DND-41 (cell line): ENCODE measurements at regions not wholly inside any gene's neighbourhood (a gene's known extent, or its start where the extent isn't known, plus 50 kb on each side); places are given as distances from the start of the nearest gene placed in this dataset.

Source experiments
- ATAC-seq: fragments of 200-7000 bp; cut with Tn5 transposase; 3 replicates; pipeline ENCODE4 v1.9.1; 2021; ENCODE audit warnings: low read depth; ENCODE audit not compliant: insufficient read depth
- DNase-seq: peaks from one replicate; pipeline ENCODE4 v3.0.0-alpha.2; 2020
- H2AFZ ChIP-seq: 2 replicates; pipeline ENCODE4 v1.6.0; 2012; ENCODE audit warnings: low read depth, low read length
- H3K27ac ChIP-seq: 2 replicates; pipeline ENCODE4 v1.5.1; 2012; ENCODE audit warnings: low read length, inconsistent platforms
- H3K27me3 ChIP-seq: fragments of 200-600 bp; sonication (generic); 2 replicates; pipeline ENCODE4 v1.6.0; 2012; ENCODE audit warnings: low read length, mild to moderate bottlenecking, inconsistent platforms; ENCODE audit not compliant: insufficient read depth, poor library complexity
- H3K36me3 ChIP-seq: 2 replicates; pipeline ENCODE4 v1.5.1; 2012; ENCODE audit warnings: low read length, inconsistent platforms; ENCODE audit not compliant: insufficient read depth
- H3K4me1 ChIP-seq: 2 replicates; pipeline ENCODE4 v1.5.1; 2012; ENCODE audit warnings: mild to moderate bottlenecking, low read length; ENCODE audit not compliant: insufficient read depth
- H3K4me2 ChIP-seq: 2 replicates; pipeline ENCODE4 v1.6.0; 2012; ENCODE audit warnings: mild to moderate bottlenecking, moderate library complexity, low read length, inconsistent platforms; ENCODE audit not compliant: insufficient read depth
- H3K4me3 ChIP-seq, 2 experiments: fragments of 200-600 bp in 1 of 2; shearing (Covaris generic) in 1 of 2; 2 replicates each; pipeline ENCODE4 v1.5.1; 2012 to 2016; ENCODE audit warnings: inconsistent platforms in 2 of 2, low read length in 2 of 2, mild to moderate bottlenecking in 2 of 2, low read depth in 1 of 2, moderate library complexity in 1 of 2
- H3K79me2 ChIP-seq: 2 replicates; pipeline ENCODE4 v1.6.0; 2012; ENCODE audit warnings: low read length, inconsistent platforms; ENCODE audit not compliant: insufficient read depth
- H3K9ac ChIP-seq: 2 replicates; pipeline ENCODE4 v1.6.0; 2012; ENCODE audit warnings: low read depth, mild to moderate bottlenecking, inconsistent platforms, low read length, moderate library complexity
- H3K9me3 ChIP-seq: 2 replicates; pipeline ENCODE4 v1.5.1; 2012; ENCODE audit warnings: low read length, moderate library complexity, mild to moderate bottlenecking, inconsistent platforms; ENCODE audit not compliant: insufficient read depth, severe bottlenecking
- H4K20me1 ChIP-seq: 2 replicates; pipeline ENCODE4 v1.6.0; 2012; ENCODE audit warnings: low read length; ENCODE audit not compliant: insufficient read depth
- EZH2 ChIP-seq: IDR thresholded peaks from 3 replicates; pipeline ENCODE4 v1.6.1; 2012; ENCODE audit warnings: borderline replicate concordance, low read depth, mild to moderate bottlenecking, moderate library complexity, low read length, inconsistent platforms; ENCODE audit not compliant: severe bottlenecking
- TF ChIP-seq, protein P1 (sequence below): IDR thresholded peaks from 2 replicates; pipeline ENCODE4 v1.5.1; 2012; ENCODE audit warnings: borderline replicate concordance, low read length, moderate library complexity, mild to moderate bottlenecking; ENCODE audit not compliant: poor library complexity, severe bottlenecking; ENCODE audit errors: extremely low read depth

DNA sequence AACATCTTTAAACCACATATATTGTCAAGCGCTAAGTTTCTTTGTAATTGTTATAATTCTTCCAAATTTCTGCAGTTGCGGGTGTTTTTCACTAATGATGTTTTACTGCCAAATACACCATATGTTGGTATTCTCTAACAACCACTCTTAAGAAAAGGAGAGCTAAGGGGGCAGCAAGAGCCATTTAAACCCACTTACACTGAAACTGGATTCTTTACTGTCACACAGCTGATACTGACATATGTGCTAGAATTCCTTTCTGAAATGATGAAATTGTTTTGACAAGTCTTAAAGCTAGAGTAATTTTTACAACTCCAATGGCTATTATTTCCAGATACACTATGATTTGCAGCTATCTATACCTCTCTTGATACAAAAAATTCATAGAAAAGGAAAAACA is 483.1 kb downstream of the CDH11 start:
- Histone ChIP-seq H2AFZ (no peak overlapping the region), H3K4me1 (no peaks in the 10 kb centered on the region), H3K9ac (no peak overlapping the region), H3K79me2 (no peaks in the 10 kb centered on the region), H3K4me3 (no peak overlapping the region), H4K20me1 (no peaks in the 10 kb centered on the region), H3K27me3 (no peaks in the 10 kb centered on the region), H3K4me2 (no peak overlapping the region), H3K36me3 (no peaks in the 10 kb centered on the region), H3K27ac (no peak overlapping the region), H3K9me3 (no peaks in the 10 kb centered on the region)
- ATAC-seq (no peak), DNase-seq (no peak)
- no peak for TF ChIP-seq EZH2
- TF ChIP-seq, protein P1, sequence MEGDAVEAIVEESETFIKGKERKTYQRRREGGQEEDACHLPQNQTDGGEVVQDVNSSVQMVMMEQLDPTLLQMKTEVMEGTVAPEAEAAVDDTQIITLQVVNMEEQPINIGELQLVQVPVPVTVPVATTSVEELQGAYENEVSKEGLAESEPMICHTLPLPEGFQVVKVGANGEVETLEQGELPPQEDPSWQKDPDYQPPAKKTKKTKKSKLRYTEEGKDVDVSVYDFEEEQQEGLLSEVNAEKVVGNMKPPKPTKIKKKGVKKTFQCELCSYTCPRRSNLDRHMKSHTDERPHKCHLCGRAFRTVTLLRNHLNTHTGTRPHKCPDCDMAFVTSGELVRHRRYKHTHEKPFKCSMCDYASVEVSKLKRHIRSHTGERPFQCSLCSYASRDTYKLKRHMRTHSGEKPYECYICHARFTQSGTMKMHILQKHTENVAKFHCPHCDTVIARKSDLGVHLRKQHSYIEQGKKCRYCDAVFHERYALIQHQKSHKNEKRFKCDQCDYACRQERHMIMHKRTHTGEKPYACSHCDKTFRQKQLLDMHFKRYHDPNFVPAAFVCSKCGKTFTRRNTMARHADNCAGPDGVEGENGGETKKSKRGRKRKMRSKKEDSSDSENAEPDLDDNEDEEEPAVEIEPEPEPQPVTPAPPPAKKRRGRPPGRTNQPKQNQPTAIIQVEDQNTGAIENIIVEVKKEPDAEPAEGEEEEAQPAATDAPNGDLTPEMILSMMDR: no peak

DNA sequence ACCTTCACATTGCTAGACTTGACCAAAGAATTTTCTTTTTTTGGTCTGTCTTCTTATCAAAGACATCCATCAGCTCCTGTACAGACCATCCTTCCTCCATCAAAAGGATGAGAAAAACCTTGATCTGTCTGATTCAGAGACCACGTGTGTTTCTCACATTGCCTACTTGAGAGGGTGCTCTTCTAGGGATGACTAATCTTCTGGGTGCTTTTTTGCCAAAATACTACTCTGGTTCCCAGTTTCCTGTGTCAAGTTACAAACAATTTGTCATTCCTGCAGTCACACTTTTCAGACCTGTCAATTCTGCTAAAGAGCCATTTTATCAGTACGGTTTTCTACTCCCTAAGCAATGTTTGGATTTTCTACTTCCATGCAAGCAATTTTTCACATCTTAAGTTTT is 492.2 kb downstream of the CDH11 start:
- Histone ChIP-seq H3K4me1 (no peaks in the 10 kb centered on the region), H3K9ac (no peak overlapping the region), H2AFZ (no peak overlapping the region), H3K79me2 (no peaks in the 10 kb centered on the region), H3K36me3 (no peaks in the 10 kb centered on the region), H3K4me3 (no peak overlapping the region), H3K9me3 (peaks cover 2% of the 10 kb centered on the region), H3K27ac (no peak overlapping the region), H3K4me2 (no peak overlapping the region), H3K27me3 (no peaks in the 10 kb centered on the region), H4K20me1 (no peaks in the 10 kb centered on the region)
- DNase-seq: no peak
- no peak for ATAC-seq
- TF ChIP-seq EZH2: no peak
- TF ChIP-seq, protein P1: no peak

DNA sequence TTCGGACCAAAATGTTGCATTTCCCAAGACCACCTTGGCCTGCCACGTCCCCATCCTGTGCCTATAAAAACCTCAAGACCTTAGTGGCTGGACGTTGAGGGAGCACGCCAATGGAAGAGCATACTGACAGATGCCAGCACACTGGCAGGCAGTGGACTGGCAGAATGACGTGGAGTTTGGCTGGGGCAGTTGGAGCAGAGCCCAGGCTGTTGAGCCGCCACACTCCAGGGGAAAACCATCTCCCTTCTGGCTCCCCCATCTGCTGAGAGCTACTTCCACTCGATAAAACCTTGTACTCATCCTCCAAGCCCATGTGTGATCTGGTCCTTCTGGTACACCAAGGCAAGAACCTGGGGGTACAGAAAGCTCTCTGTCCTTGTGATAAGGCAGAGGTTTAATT is 494.1 kb downstream of the CDH11 start:
- Histone ChIP-seq H3K9ac (no peak overlapping the region), H3K79me2 (no peaks in the 10 kb centered on the region), H3K27me3 (no peaks in the 10 kb centered on the region), H3K27ac (no peak overlapping the region), H3K36me3 (no peaks in the 10 kb centered on the region), H3K4me3 (no peak overlapping the region), H2AFZ (no peak overlapping the region), H3K4me2 (no peak overlapping the region), H3K4me1 (no peaks in the 10 kb centered on the region), H3K9me3 (peaks cover 2% of the 10 kb centered on the region), H4K20me1 (no peaks in the 10 kb centered on the region)
- DNase-seq: no peak
- ATAC-seq: no peak
- no peak for TF ChIP-seq EZH2
- TF ChIP-seq, protein P1: no peak

DNA sequence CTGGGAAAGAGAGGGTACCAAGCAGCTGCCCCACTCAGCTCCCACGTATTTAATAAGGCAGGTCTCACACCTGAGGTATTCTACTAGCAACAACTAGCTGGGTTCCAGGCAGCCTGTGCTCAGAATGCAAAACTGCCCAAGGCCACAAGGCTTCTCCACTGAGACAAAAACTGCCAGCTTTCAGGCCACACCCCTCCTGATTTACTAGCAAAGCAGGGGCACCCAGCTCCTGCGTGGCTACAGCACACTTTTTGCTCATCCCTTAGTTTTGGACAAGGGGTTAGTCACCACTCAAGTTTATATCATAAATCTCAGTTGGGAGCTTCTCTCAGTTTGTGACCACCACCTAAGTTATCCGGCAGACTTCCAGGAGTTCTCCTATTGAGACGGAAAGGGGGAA is 494.6 kb downstream of the CDH11 start:
- Histone ChIP-seq H3K4me1 (no peaks in the 10 kb centered on the region), H3K27me3 (no peaks in the 10 kb centered on the region), H3K79me2 (no peaks in the 10 kb centered on the region), H3K27ac (no peak overlapping the region), H4K20me1 (no peaks in the 10 kb centered on the region), H3K9ac (no peak overlapping the region), H3K36me3 (no peaks in the 10 kb centered on the region), H2AFZ (no peak overlapping the region), H3K9me3 (peaks cover 2% of the 10 kb centered on the region), H3K4me2 (no peak overlapping the region), H3K4me3 (no peak overlapping the region)
- DNase-seq (no peak), ATAC-seq (no peak)
- TF ChIP-seq, protein P1: no peak
- TF ChIP-seq EZH2: no peak
